ENCODE measurements at regions not wholly inside any gene's neighbourhood (a gene's known extent, or its start where the extent isn't known, plus 50 kb on each side); places are given as distances from the start of the nearest gene placed in this dataset.

GRCh38 chr2:120879431-120880295 is 144.0 kb downstream of the GLI2 start:
- FAIRE-seq (no peak), DNase-seq (ENCODE audit: low spot score) (no peak)

- no peak for DNase-seq (ENCODE audit: low spot score)
Measured at GRCh38 chr2:120880381-120880780, 144.7 kb downstream of the GLI2 start.

GRCh38 chr2:120881981-120882788 is 146.5 kb downstream of the GLI2 start:
- DNase-seq (ENCODE audit: low spot score), result no peak
- FAIRE-seq, result peak; percentile 58

More at GRCh38 chr2:120880381-120880780, 144.7 kb downstream of the GLI2 start:
- FAIRE-seq, result no peak

GRCh38 chr2:120883607-120884440 is 148.2 kb downstream of the GLI2 start:
- peak; percentile 20 for FAIRE-seq
- DNase-seq (ENCODE audit: low spot score), result no peak

- no peak for DNase-seq (ENCODE audit: low spot score)
- no peak for FAIRE-seq
Measured at GRCh38 chr2:120884472-120885290, 149.0 kb downstream of the GLI2 start.

- DNase-seq (ENCODE audit: low spot score) (no peak), FAIRE-seq (no peak)
Measured at GRCh38 chr2:120885321-120885720, 149.7 kb downstream of the GLI2 start.

- no peak for DNase-seq (ENCODE audit: low spot score)
- FAIRE-seq, result no peak
Measured at GRCh38 chr2:120885749-120886148, 150.1 kb downstream of the GLI2 start.

GRCh38 chr2:120886534-120887319 is 151.1 kb downstream of the GLI2 start:
- DNase-seq (ENCODE audit: low spot score) (no peak), FAIRE-seq (no peak)

GRCh38 chr2:120887320-120887697 is 151.6 kb downstream of the GLI2 start:
- FAIRE-seq, result no peak
- no peak for DNase-seq (ENCODE audit: low spot score)

- FAIRE-seq (no peak), DNase-seq (ENCODE audit: low spot score) (no peak)
Measured at GRCh38 chr2:120887741-120888231, 152.1 kb downstream of the GLI2 start.

- no peak for DNase-seq (ENCODE audit: low spot score)
- FAIRE-seq, result no peak
Measured at GRCh38 chr2:120888851-120889250, 153.2 kb downstream of the GLI2 start.

- no peak for FAIRE-seq
- no peak for DNase-seq (ENCODE audit: low spot score)
Measured at GRCh38 chr2:120889936-120890335, 154.3 kb downstream of the GLI2 start.

GRCh38 chr2:120890566-120891360 is 155.1 kb downstream of the GLI2 start:
- FAIRE-seq (no peak), DNase-seq (ENCODE audit: low spot score) (no peak)

- DNase-seq (ENCODE audit: low spot score), result no peak
- FAIRE-seq, result no peak
Measured at GRCh38 chr2:120892271-120892966, 156.8 kb downstream of the GLI2 start.

- DNase-seq (ENCODE audit: low spot score) (no peak), FAIRE-seq (no peak)
Measured at GRCh38 chr2:120892967-120893667, 157.4 kb downstream of the GLI2 start.

- FAIRE-seq (no peak), DNase-seq (ENCODE audit: low spot score) (no peak)
Measured at GRCh38 chr2:120893811-120894584, 158.3 kb downstream of the GLI2 start.

- DNase-seq (ENCODE audit: low spot score) (no peak), FAIRE-seq (no peak)
Measured at GRCh38 chr2:120894966-120895365, 159.3 kb downstream of the GLI2 start.

All from urothelium cell line (cell line).